Left lung (tissue), 4 donors: ENCODE measurements at regions not wholly inside any gene's neighbourhood (a gene's known extent, or its start where the extent isn't known, plus 50 kb on each side); places are given as distances from the start of the nearest gene placed in this dataset.
"Not testable (repeated sequence)": the region's sequence is repeated elsewhere in the genome, so short reads cannot be mapped to it uniquely, and the experiment has no call there.

ENCODE experiments used
- ATAC-seq: fragments of 200-7000 bp; cut with Tn5 transposase; one replicate; pipeline ENCODE4 v1.9.1; 2020; ENCODE audit warnings: moderate library complexity
- DNase-seq, 4 donors: peaks; one replicate each; pipeline ENCODE4 v3.0.0-alpha.2; 2013 to 2020
- H3K27ac ChIP-seq, 2 donors: fragments of 200-600 bp; sonication (generic) in 1 of 2; one replicate each; pipeline versions ENCODE4 v1.5.0 to v1.8.0; 2020 to 2021
- H3K27me3 ChIP-seq, 2 donors: fragments of 200-600 bp; sonication (generic) in 1 of 2; one replicate each; pipeline versions ENCODE4 v1.5.0 to v1.8.0; 2020 to 2021
- H3K36me3 ChIP-seq, 2 donors: fragments of 200-600 bp; sonication (generic) in 1 of 2; one replicate each; pipeline versions ENCODE4 v1.5.0 to v1.8.0; 2020 to 2021
- H3K4me1 ChIP-seq, 2 donors: fragments of 200-600 bp; one replicate each; pipeline ENCODE4 v1.8.0; 2021
- H3K4me3 ChIP-seq, 2 donors: fragments of 200-600 bp; sonication (generic) in 1 of 2; one replicate each; pipeline versions ENCODE4 v1.5.0 to v1.8.0; 2020 to 2021; ENCODE audit warnings: mild to moderate bottlenecking in 1 of 2
- H3K9me3 ChIP-seq, 2 donors: fragments of 200-600 bp; sonication (generic) in 1 of 2; one replicate each; pipeline versions ENCODE4 v1.5.0 to v1.8.0; 2020 to 2021
- CTCF ChIP-seq, 2 donors: fragments of 200-600 bp; sonication (generic) in 1 of 2; IDR thresholded peaks; one replicate each; pipeline versions ENCODE4 v1.5.0 to v1.8.0; 2021; ENCODE audit warnings: antibody characterized with exemption in 2 of 2
- intact Hi-C, 2 donors: fragments of 100-400 bp; cut with DNase I; formaldehyde crosslinking; loops; one replicate each; pipeline versions ENCODE4 v1.11.2 to v1.14.2; 2022
- donor health status: DM: no; HTN: yes; CAD: no.
- donor health status: DM: no; HTN: no; CAD: no.

GRCh38 chr10:80829151-80829550 lies 291.4 kb downstream of the SH2D4B start:
- H3K4me3 ChIP-seq, result no peak overlapping the region
- no peaks in the 10 kb centered on the region for H3K27me3 ChIP-seq
- no peak for TF ChIP-seq CTCF (IDR thresholded peaks at IDR 0.05)
- DNase-seq, result no peak
- H3K4me1 ChIP-seq, result no peaks in the 10 kb centered on the region
- ATAC-seq, result no peak
- no peak overlapping the region for H3K27ac ChIP-seq
- H3K36me3 ChIP-seq, result no peaks in the 10 kb centered on the region
- intact Hi-C loops, result no loop called here
- peaks cover 0 to 43% of the 10 kb centered on the region in 2 donors for H3K9me3 ChIP-seq

GRCh38 chr10:80829562-80829961 lies 291.9 kb downstream of the SH2D4B start:
- no peaks in the 10 kb centered on the region for H3K4me1 ChIP-seq
- H3K9me3 ChIP-seq, result peaks cover 0 to 46% of the 10 kb centered on the region in 2 donors
- DNase-seq, result no peak
- H3K27ac ChIP-seq, result no peak overlapping the region
- ATAC-seq, result no peak
- no peak for TF ChIP-seq CTCF (IDR thresholded peaks at IDR 0.05)
- H3K4me3 ChIP-seq, result no peak overlapping the region
- no peaks in the 10 kb centered on the region for H3K27me3 ChIP-seq
- intact Hi-C loops, result no loop called here
- H3K36me3 ChIP-seq, result no peaks in the 10 kb centered on the region

DNA sequence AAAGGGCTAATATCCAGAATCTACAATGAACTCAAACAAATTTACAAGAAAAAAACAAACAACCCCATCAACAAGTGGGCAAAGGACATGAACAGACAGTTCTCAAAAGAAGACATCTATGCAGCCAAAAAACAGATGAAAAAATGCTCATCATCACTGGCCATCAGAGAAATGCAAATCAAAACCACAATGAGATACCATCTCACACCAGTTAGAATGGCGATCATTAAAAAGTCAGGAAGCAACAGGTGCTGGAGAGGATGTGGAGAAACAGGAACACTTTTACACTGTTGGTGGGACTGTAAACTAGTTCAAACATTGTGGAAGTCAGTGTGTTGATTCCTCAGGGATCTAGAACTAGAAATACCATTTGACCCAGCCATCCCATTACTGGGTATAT lies 295.0 kb downstream of the SH2D4B start:
- H3K36me3 ChIP-seq, H3K4me3 ChIP-seq, H3K27me3 ChIP-seq, ATAC-seq, DNase-seq, intact Hi-C loops, H3K27ac ChIP-seq, H3K4me1 ChIP-seq: not testable (repeated sequence)
- H3K9me3 ChIP-seq, result peaks cover 0 to 44% of the 10 kb centered on the region in 2 donors

DNA sequence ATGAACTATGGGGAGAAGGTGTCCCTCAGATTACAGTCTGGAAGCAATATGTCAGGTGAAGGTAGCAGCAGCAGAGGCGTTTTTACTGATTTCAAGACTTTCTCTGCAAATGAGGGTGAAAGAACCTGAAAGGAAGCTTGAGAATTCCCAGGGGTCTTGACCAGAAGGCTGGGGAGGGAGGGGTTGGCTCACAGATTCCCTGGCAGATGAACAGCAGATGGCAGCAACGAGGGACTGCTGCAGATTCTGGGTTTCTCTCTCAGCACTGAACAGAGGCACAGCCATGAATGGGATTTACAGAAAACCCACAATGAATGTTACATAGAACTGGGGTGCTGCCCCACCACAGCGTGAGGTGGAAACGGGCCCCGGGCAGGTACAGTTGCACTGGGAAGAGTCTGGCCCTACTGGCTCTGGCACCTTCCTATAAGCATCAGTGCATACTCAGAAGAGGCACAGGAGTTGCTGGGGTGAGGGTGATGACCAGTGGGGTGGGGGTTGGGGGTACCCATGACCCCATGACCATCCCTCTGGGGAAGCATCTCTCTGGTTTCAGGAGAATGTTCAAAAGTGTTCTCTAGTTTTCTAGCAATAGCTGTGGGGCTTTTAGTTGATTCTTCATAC lies 317.8 kb downstream of the SH2D4B start:
- no peaks in the 10 kb centered on the region for H3K36me3 ChIP-seq
- DNase-seq (peak in 2 of 4 donors; percentile 10 to 34), ATAC-seq (no peak)
- H3K4me1 ChIP-seq, result no peaks in the 10 kb centered on the region
- intact Hi-C loops, result no loop called here
- no peaks in the 10 kb centered on the region for H3K9me3 ChIP-seq
- TF ChIP-seq CTCF (IDR thresholded peaks at IDR 0.05), result no peak
- H3K4me3 ChIP-seq, result no peak overlapping the region
- no peak overlapping the region for H3K27ac ChIP-seq
- no peaks in the 10 kb centered on the region for H3K27me3 ChIP-seq

DNA sequence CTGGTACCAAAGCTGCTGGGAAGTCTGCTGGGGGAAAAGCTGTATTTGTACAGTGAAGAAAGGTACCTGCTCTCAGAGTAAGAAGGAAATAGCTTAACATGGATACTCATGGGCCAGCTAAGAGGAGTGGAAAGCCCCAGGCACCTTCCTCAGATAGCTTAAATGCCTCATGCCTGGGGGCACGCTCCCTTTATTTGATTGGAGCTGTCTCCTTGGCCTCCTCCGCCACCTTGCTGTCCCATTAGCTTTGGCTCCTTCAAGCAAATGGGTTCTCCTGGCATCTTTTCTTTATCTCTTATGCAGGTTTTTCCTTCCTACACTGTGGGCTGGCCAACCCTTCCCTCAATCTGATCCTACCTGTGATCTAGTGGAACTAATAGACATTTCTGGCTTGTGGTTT lies 318.5 kb downstream of the SH2D4B start:
- Histone ChIP-seq H3K36me3 (no peaks in the 10 kb centered on the region), H3K9me3 (no peaks in the 10 kb centered on the region), H3K4me3 (no peak overlapping the region), H3K27ac (no peak overlapping the region), H3K4me1 (no peaks in the 10 kb centered on the region), H3K27me3 (no peaks in the 10 kb centered on the region)
- no peak for TF ChIP-seq CTCF (IDR thresholded peaks at IDR 0.05)
- ATAC-seq, result no peak
- DNase-seq, result no peak
- intact Hi-C loops, result no loop called here

GRCh38 chr10:80859279-80859678 lies 321.6 kb downstream of the SH2D4B start:
- DNase-seq, result peak in 1 of 4 donors; percentile 50
- H3K36me3 ChIP-seq, ATAC-seq, intact Hi-C loops, H3K27ac ChIP-seq, H3K9me3 ChIP-seq, H3K4me1 ChIP-seq, H3K27me3 ChIP-seq, H3K4me3 ChIP-seq: not testable (repeated sequence)
